H9 (cell line): ENCODE measurements at regions not wholly inside any gene's neighbourhood (a gene's known extent, or its start where the extent isn't known, plus 50 kb on each side); places are given as distances from the start of the nearest gene placed in this dataset.
"Not testable (repeated sequence)": the region's sequence is repeated elsewhere in the genome, so short reads cannot be mapped to it uniquely, and the experiment has no call there.

Experiments used
- DNase-seq: peaks from one replicate; pipeline ENCODE4 v3.0.0-alpha.2; 2017
- H2AFZ ChIP-seq: one replicate; pipeline ENCODE4 v1.6.1; 2013; ENCODE audit warnings: mild to moderate bottlenecking, low read length, control low read depth, moderate library complexity
- H2AK5ac ChIP-seq: 2 replicates; pipeline ENCODE4 v1.6.1; 2013; ENCODE audit warnings: low read length, control low read depth, mixed read lengths; ENCODE audit not compliant: insufficient read length
- H2BK120ac ChIP-seq: one replicate; pipeline ENCODE4 v1.6.1; 2013; ENCODE audit warnings: low read depth, mild to moderate bottlenecking, low read length, control low read depth, inconsistent platforms; ENCODE audit not compliant: poor library complexity, severe bottlenecking
- H2BK12ac ChIP-seq: 2 replicates; pipeline ENCODE4 v1.6.1; 2013; ENCODE audit warnings: low read length, control low read depth, mixed read lengths, low read depth; ENCODE audit not compliant: insufficient read length
- H2BK15ac ChIP-seq: 2 replicates; pipeline ENCODE4 v1.6.1; 2013; ENCODE audit warnings: low read depth, low read length, control low read depth
- H2BK20ac ChIP-seq: one replicate; pipeline ENCODE4 v1.6.1; 2013; ENCODE audit warnings: low read depth, mild to moderate bottlenecking, low read length, control low read depth, inconsistent platforms; ENCODE audit not compliant: poor library complexity, severe bottlenecking
- H2BK5ac ChIP-seq: 2 replicates; pipeline ENCODE4 v1.6.1; 2013; ENCODE audit warnings: low read length, control low read depth, mixed read lengths; ENCODE audit not compliant: insufficient read length
- H3K14ac ChIP-seq: 2 replicates; pipeline ENCODE4 v1.6.1; 2013; ENCODE audit warnings: low read length, control low read depth; ENCODE audit not compliant: insufficient read depth
- H3K18ac ChIP-seq: 2 replicates; pipeline ENCODE4 v1.6.1; 2013; ENCODE audit warnings: low read depth, mild to moderate bottlenecking, mixed read lengths, low read length, control low read depth; ENCODE audit not compliant: insufficient read length
- H3K23ac ChIP-seq: 2 replicates; pipeline ENCODE4 v1.6.1; 2013; ENCODE audit warnings: low read length, control low read depth, mixed read lengths, low read depth; ENCODE audit not compliant: insufficient read length
- H3K23me2 ChIP-seq: 2 replicates; pipeline ENCODE4 v1.6.1; 2013; ENCODE audit warnings: low read depth, mild to moderate bottlenecking, mixed read lengths, low read length, control low read depth; ENCODE audit not compliant: insufficient read length, poor library complexity, severe bottlenecking
- H3K27ac ChIP-seq: 2 replicates; pipeline ENCODE4 v1.5.1; 2013; ENCODE audit warnings: low read length, control low read depth, mixed read lengths, low read depth; ENCODE audit not compliant: insufficient read length
- H3K27me3 ChIP-seq: 2 replicates; pipeline ENCODE4 v1.6.1; 2013; ENCODE audit warnings: low read length, control low read depth, inconsistent platforms; ENCODE audit not compliant: insufficient read depth
- H3K4ac ChIP-seq: 2 replicates; pipeline ENCODE4 v1.6.1; 2013; ENCODE audit warnings: low read depth, mild to moderate bottlenecking, control low read depth, inconsistent platforms, low read length, moderate library complexity
- H3K4me1 ChIP-seq: 2 replicates; pipeline ENCODE4 v1.6.1; 2013; ENCODE audit warnings: low read length, control low read depth, inconsistent platforms; ENCODE audit not compliant: insufficient read depth
- H3K4me2 ChIP-seq: 2 replicates; pipeline ENCODE4 v1.6.1; 2013; ENCODE audit warnings: low read length, control low read depth, mixed read lengths; ENCODE audit not compliant: insufficient read length, insufficient read depth
- H3K56ac ChIP-seq: 2 replicates; pipeline ENCODE4 v1.6.1; 2013; ENCODE audit warnings: low read depth, mild to moderate bottlenecking, mixed read lengths, low read length, control low read depth; ENCODE audit not compliant: insufficient read length
- H3K79me1 ChIP-seq: 2 replicates; pipeline ENCODE4 v1.6.1; 2013; ENCODE audit warnings: low read depth, mild to moderate bottlenecking, moderate library complexity, low read length, control low read depth, inconsistent platforms; ENCODE audit not compliant: insufficient read depth, poor library complexity, severe bottlenecking
- H3K79me2 ChIP-seq: 2 replicates; pipeline ENCODE4 v1.6.1; 2013; ENCODE audit warnings: low read length, control low read depth, inconsistent platforms; ENCODE audit not compliant: insufficient read depth
- H3K9ac ChIP-seq: 2 replicates; pipeline ENCODE4 v1.6.1; 2013; ENCODE audit warnings: low read length, control low read depth, mixed read lengths; ENCODE audit not compliant: insufficient read length; ENCODE audit errors: extremely low read depth
- H3K9me3 ChIP-seq: one replicate; pipeline ENCODE4 v1.6.1; 2013; ENCODE audit warnings: low read depth, low read length, inconsistent platforms; ENCODE audit not compliant: control insufficient read depth
- H3T11ph ChIP-seq: one replicate; pipeline ENCODE4 v1.6.1; 2013; ENCODE audit warnings: mild to moderate bottlenecking, low read length, control low read depth, inconsistent platforms
- H4K20me1 ChIP-seq: one replicate; pipeline ENCODE4 v1.6.1; 2013; ENCODE audit not compliant: control insufficient read depth, insufficient read length, insufficient read depth
- H4K5ac ChIP-seq: 2 replicates; pipeline ENCODE4 v1.6.1; 2013; ENCODE audit warnings: low read depth, mild to moderate bottlenecking, mixed read lengths, low read length, control low read depth; ENCODE audit not compliant: insufficient read length
- H4K8ac ChIP-seq: replicated peaks from 2 replicates; pipeline ENCODE4 v1.6.1; 2013; ENCODE audit warnings: low read length, control low read depth, mixed read lengths, low read depth; ENCODE audit not compliant: insufficient read length
- H4K91ac ChIP-seq: 2 replicates; pipeline ENCODE4 v1.6.1; 2013; ENCODE audit warnings: low read depth, mild to moderate bottlenecking, moderate library complexity, mixed read lengths, low read length, control low read depth; ENCODE audit not compliant: insufficient read length
- H3K27ac Mint-ChIP-seq, 3 experiments: 2 replicates in 2 of 3; 3 replicates in 1 of 3; pipeline ENCODE4 v1.8.0; 2020 to 2021; ENCODE audit warnings: mixed read lengths in 3 of 3, mild to moderate bottlenecking in 1 of 3, moderate library complexity in 1 of 3
- H3K27me3 Mint-ChIP-seq: 2 replicates; pipeline ENCODE4 v1.8.0; 2021; ENCODE audit warnings: low read depth, mild to moderate bottlenecking, moderate library complexity, mixed read lengths
- H3K36me3 Mint-ChIP-seq, 3 experiments: 2 replicates in 2 of 3; 3 replicates in 1 of 3; pipeline ENCODE4 v1.8.0; 2020 to 2021; ENCODE audit warnings: low read depth in 3 of 3, mixed read lengths in 3 of 3; ENCODE audit not compliant: insufficient read depth in 1 of 3
- H3K4me1 Mint-ChIP-seq, 2 experiments: 2 replicates each; pipeline ENCODE4 v1.8.0; 2020; ENCODE audit warnings: mixed read lengths in 2 of 2
- H3K4me3 Mint-ChIP-seq, 2 experiments: 2 replicates in 1 of 2; 3 replicates in 1 of 2; pipeline ENCODE4 v1.8.0; 2020 to 2021; ENCODE audit warnings: mild to moderate bottlenecking in 2 of 2, mixed read lengths in 2 of 2, moderate library complexity in 1 of 2
- H3K9me3 Mint-ChIP-seq, 2 experiments: 2 replicates in 1 of 2; 3 replicates in 1 of 2; pipeline ENCODE4 v1.8.0; 2020; ENCODE audit warnings: mild to moderate bottlenecking in 2 of 2, mixed read lengths in 2 of 2, moderate library complexity in 1 of 2
- WGBS: extraction: QIAGEN DNeasy Blood & Tissue Kit; methylation state at CpG from one replicate; pipeline ENCODE4 v1.1.7; 2013; ENCODE audit warnings: missing lambda C conversion rate, low lambda C conversion rate, mixed read lengths; ENCODE audit not compliant: insufficient read length; ENCODE audit errors: extremely low coverage; 5-methylcytosine and 5-hydroxymethylcytosine counted together

- H2BK5ac ChIP-seq, H4K5ac ChIP-seq, H4K91ac ChIP-seq, H3K36me3 Mint-ChIP-seq, H3K14ac ChIP-seq, DNase-seq, H3K27ac ChIP-seq, H3K4me3 Mint-ChIP-seq, H3K9me3 ChIP-seq, H3K4me1 ChIP-seq, H4K8ac ChIP-seq, H3K18ac ChIP-seq, H2BK15ac ChIP-seq, H3K9me3 Mint-ChIP-seq, H3K23me2 ChIP-seq, H2AK5ac ChIP-seq, H3K79me2 ChIP-seq, H3K27ac Mint-ChIP-seq, H3K23ac ChIP-seq, H3K56ac ChIP-seq, H3K79me1 ChIP-seq, H2BK20ac ChIP-seq, H2BK12ac ChIP-seq, H3K27me3 ChIP-seq, H3K4me1 Mint-ChIP-seq, H3K9ac ChIP-seq, H3T11ph ChIP-seq, H3K4ac ChIP-seq, H2AFZ ChIP-seq, H3K4me2 ChIP-seq, H2BK120ac ChIP-seq, H4K20me1 ChIP-seq: not testable (repeated sequence)
- H3K27me3 Mint-ChIP-seq, result peaks cover 88% of the 10 kb centered on the region
- no CpG with 5 or more reads among the region's 4 CpGs for WGBS
Measured at GRCh38 chr1:867550-867949, 56.2 kb upstream of the SAMD11 start.
